Lower leg skin (tissue), 3 donors: ENCODE measurements at regions not wholly inside any gene's neighbourhood (a gene's known extent, or its start where the extent isn't known, plus 50 kb on each side); places are given as distances from the start of the nearest gene placed in this dataset.

Experiments used
- POLR2A ChIP-seq, 2 donors: fragments of 450-650 bp; IDR thresholded peaks; one replicate each; pipeline ENCODE4 v1.6.1; 2016 to 2017; ENCODE audit warnings: antibody characterized with exemption in 2 of 2, mild to moderate bottlenecking in 1 of 2, moderate library complexity in 1 of 2
- TF ChIP-seq, protein P1 (sequence below), 3 donors: fragments of 450-650 bp; IDR thresholded peaks; one replicate each; pipeline ENCODE4 v1.5.1; 2016; ENCODE audit warnings: antibody characterized with exemption in 3 of 3, mild to moderate bottlenecking in 3 of 3, moderate library complexity in 2 of 3

DNA sequence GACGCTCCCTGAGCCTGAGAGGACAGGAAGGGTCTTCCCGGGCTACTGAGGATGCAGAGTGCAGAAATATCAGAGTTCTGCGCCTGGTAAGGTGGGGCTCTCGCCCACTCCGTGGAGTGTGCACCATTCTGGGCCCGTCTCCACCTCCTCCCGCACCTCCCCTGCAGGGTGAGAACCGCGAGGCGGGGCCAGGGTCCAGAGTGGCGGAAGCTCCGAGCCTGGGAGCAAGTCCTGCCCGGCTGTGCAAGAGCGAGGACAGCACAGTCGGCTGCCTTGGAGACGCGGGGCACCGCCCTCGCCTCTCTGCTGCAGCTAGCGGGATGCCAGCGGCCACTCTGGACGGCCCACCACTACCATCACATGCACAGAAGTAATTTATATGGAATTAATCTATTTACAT lies 2304.4 kb downstream of the PCDH9 start:
- TF ChIP-seq POLR2A (IDR thresholded peaks at IDR 0.05): no peak
- TF ChIP-seq, protein P1, sequence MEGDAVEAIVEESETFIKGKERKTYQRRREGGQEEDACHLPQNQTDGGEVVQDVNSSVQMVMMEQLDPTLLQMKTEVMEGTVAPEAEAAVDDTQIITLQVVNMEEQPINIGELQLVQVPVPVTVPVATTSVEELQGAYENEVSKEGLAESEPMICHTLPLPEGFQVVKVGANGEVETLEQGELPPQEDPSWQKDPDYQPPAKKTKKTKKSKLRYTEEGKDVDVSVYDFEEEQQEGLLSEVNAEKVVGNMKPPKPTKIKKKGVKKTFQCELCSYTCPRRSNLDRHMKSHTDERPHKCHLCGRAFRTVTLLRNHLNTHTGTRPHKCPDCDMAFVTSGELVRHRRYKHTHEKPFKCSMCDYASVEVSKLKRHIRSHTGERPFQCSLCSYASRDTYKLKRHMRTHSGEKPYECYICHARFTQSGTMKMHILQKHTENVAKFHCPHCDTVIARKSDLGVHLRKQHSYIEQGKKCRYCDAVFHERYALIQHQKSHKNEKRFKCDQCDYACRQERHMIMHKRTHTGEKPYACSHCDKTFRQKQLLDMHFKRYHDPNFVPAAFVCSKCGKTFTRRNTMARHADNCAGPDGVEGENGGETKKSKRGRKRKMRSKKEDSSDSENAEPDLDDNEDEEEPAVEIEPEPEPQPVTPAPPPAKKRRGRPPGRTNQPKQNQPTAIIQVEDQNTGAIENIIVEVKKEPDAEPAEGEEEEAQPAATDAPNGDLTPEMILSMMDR (IDR thresholded peaks at IDR 0.05): no peak
